HL-60 (cell line): ENCODE measurements at regions not wholly inside any gene's neighbourhood (a gene's known extent, or its start where the extent isn't known, plus 50 kb on each side); places are given as distances from the start of the nearest gene placed in this dataset.

Experiments used
- DNase-seq, 2 experiments: peaks; one replicate each; pipeline ENCODE4 v3.0.0-alpha.2; 2010 to 2020; ENCODE audit warnings: low read depth in 1 of 2, low spot score in 1 of 2
- H3K27ac ChIP-seq: fragments of 250-450 bp; sonication (Bioruptor Pico); replicated peaks from 2 replicates; pipeline ENCODE4 v1.5.1; 2020; ENCODE audit warnings: mild to moderate bottlenecking, moderate library complexity
- H3K27me3 ChIP-seq: fragments of 250-450 bp; sonication (Bioruptor Pico); 2 replicates; pipeline ENCODE4 v1.5.1; 2021; ENCODE audit warnings: mild to moderate bottlenecking, moderate library complexity; ENCODE audit not compliant: insufficient read depth, poor library complexity, severe bottlenecking
- H3K4me3 ChIP-seq: replicated peaks from 2 replicates; pipeline ENCODE4 v1.5.1; 2011; ENCODE audit warnings: mild to moderate bottlenecking, control low read depth, low read length; ENCODE audit not compliant: insufficient read depth
- GABPA ChIP-seq: IDR thresholded peaks from 2 replicates; pipeline ENCODE4 v1.6.1; 2012; ENCODE audit warnings: low read depth
- POLR2AphosphoS5 ChIP-seq: IDR thresholded peaks from 2 replicates; pipeline ENCODE4 v1.6.1; 2012; ENCODE audit warnings: low read depth
- REST ChIP-seq: IDR thresholded peaks from 2 replicates; pipeline ENCODE4 v1.6.1; 2012; ENCODE audit warnings: low read depth; ENCODE audit not compliant: insufficient replicate concordance
- SPI1 ChIP-seq: IDR thresholded peaks from 2 replicates; pipeline ENCODE4 v1.6.1; 2012; ENCODE audit warnings: low read depth, mild to moderate bottlenecking, borderline replicate concordance
- TF ChIP-seq, protein P1 (sequence below): IDR thresholded peaks from one replicate; pipeline ENCODE4 v1.5.1; 2011; ENCODE audit warnings: low read length, control low read depth, inconsistent platforms; ENCODE audit not compliant: insufficient read depth

- Histone ChIP-seq H3K27me3 (peaks cover 2% of the 10 kb centered on the region), H3K27ac (no peak overlapping the region), H3K4me3 (no peak overlapping the region)
- TF ChIP-seq, protein P1, sequence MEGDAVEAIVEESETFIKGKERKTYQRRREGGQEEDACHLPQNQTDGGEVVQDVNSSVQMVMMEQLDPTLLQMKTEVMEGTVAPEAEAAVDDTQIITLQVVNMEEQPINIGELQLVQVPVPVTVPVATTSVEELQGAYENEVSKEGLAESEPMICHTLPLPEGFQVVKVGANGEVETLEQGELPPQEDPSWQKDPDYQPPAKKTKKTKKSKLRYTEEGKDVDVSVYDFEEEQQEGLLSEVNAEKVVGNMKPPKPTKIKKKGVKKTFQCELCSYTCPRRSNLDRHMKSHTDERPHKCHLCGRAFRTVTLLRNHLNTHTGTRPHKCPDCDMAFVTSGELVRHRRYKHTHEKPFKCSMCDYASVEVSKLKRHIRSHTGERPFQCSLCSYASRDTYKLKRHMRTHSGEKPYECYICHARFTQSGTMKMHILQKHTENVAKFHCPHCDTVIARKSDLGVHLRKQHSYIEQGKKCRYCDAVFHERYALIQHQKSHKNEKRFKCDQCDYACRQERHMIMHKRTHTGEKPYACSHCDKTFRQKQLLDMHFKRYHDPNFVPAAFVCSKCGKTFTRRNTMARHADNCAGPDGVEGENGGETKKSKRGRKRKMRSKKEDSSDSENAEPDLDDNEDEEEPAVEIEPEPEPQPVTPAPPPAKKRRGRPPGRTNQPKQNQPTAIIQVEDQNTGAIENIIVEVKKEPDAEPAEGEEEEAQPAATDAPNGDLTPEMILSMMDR, result no peak
- TF ChIP-seq GABPA (no peak), REST (no peak), POLR2AphosphoS5 (no peak), SPI1 (no peak)
- DNase-seq, result no peak
Observed at GRCh38 chr18:56003720-56004088, 415.7 kb upstream of the TCF4 start.

- no peak overlapping the region for H3K27ac ChIP-seq
- H3K4me3 ChIP-seq, result no peak overlapping the region
- H3K27me3 ChIP-seq, result peaks cover 2% of the 10 kb centered on the region
- no peak for TF ChIP-seq GABPA
- TF ChIP-seq SPI1, result no peak
- TF ChIP-seq REST, result no peak
- TF ChIP-seq POLR2AphosphoS5, result no peak
- TF ChIP-seq, protein P1, result no peak
- no peak for DNase-seq
Observed at GRCh38 chr18:56003009-56003719, 415.2 kb upstream of the TCF4 start.

GRCh38 chr18:56001576-56001975, 413.6 kb upstream of the TCF4 start:
- Histone ChIP-seq H3K27ac (no peak overlapping the region), H3K4me3 (no peak overlapping the region), H3K27me3 (peaks cover 2% of the 10 kb centered on the region)
- TF ChIP-seq POLR2AphosphoS5 (no peak), REST (no peak), SPI1 (no peak), GABPA (no peak)
- TF ChIP-seq, protein P1, result no peak
- DNase-seq, result no peak
